Coronary artery (tissue), 2 donors: ENCODE measurements at regions not wholly inside any gene's neighbourhood (a gene's known extent, or its start where the extent isn't known, plus 50 kb on each side); places are given as distances from the start of the nearest gene placed in this dataset.

Source experiments
- DNase-seq: peaks from one replicate; pipeline ENCODE4 v3.0.0-alpha.2; 2017; ENCODE audit warnings: low spot score
- H3K27ac ChIP-seq, 2 donors: fragments of 200-600 bp; sonication (generic); one replicate each; pipeline ENCODE4 v1.5.1; 2016 to 2019
- H3K4me3 ChIP-seq: fragments of 200-600 bp; sonication (generic); 2 replicates; pipeline ENCODE4 v1.5.1; 2016; ENCODE audit warnings: mild to moderate bottlenecking, moderate library complexity
- CTCF ChIP-seq: fragments of 200-600 bp; sonication (generic); IDR thresholded peaks from one replicate; pipeline ENCODE4 v1.5.1; 2019; ENCODE audit warnings: antibody characterized with exemption

GRCh38 chr2:40841856-40842255 lies 390.0 kb upstream of the SLC8A1 start:
- TF ChIP-seq CTCF, result no peak
- no peak for DNase-seq
- Histone ChIP-seq H3K4me3 (no peak overlapping the region), H3K27ac (no peak overlapping the region)

GRCh38 chr2:40844353-40845277 lies 392.7 kb upstream of the SLC8A1 start:
- no peak for TF ChIP-seq CTCF
- Histone ChIP-seq H3K27ac (no peak overlapping the region), H3K4me3 (no peak overlapping the region)
- no peak for DNase-seq

- TF ChIP-seq CTCF, result no peak
- no peak overlapping the region for H3K27ac ChIP-seq
- H3K4me3 ChIP-seq, result no peak overlapping the region
- DNase-seq, result no peak
These were observed 399.8 kb upstream of the SLC8A1 start for GRCh38 chr2:40851661-40852060.

DNA sequence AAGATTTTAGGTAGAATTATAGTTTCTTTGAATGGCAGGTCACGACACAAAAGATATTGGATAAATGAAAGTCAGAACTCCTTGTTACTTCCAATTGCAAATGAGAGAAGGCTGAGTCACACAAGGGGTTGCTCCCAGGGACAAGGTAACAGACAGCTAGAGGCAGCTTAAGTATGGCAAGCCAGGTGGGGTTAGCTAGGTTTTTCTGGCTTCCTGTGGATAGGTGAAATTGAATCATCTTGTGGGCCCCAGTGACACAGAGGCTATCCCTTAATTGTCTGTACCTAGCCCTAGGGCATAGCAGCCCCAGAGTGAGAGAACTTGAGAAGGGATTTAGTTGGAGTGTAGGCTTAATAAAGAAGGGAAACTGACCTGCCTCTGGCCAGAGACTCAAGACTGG lies 407.7 kb upstream of the SLC8A1 start:
- no peak for TF ChIP-seq CTCF
- DNase-seq, result no peak

GRCh38 chr2:40867829-40868228 lies 415.9 kb upstream of the SLC8A1 start:
- Histone ChIP-seq H3K27ac (no peak overlapping the region), H3K4me3 (no peak overlapping the region)
- no peak for TF ChIP-seq CTCF
- DNase-seq, result no peak

More for the DNA sequence above, 407.7 kb upstream of the SLC8A1 start:
- Histone ChIP-seq H3K4me3 (no peak overlapping the region), H3K27ac (no peak overlapping the region)

GRCh38 chr2:40872580-40872979 lies 420.7 kb upstream of the SLC8A1 start:
- Histone ChIP-seq H3K4me3 (no peak overlapping the region), H3K27ac (no peak overlapping the region)
- DNase-seq, result no peak
- no peak for TF ChIP-seq CTCF

DNA sequence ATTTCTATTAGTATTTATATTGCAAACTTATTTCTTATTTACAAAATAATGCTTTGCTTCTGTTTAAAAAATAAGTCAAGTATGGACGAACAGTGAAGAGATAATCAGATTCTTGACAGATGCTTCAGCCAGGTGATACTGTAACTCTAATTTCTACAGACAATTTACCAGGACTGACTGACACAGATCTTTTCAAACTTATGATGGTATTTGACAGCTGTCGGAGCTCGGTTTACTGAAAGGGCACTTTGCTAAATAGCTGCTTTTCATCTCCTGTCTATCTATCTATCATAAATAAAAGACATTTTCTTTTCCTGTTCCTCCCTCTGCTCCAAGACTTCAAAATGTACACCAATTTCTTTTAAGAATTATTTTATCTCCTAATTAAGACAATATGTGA lies 422.5 kb upstream of the SLC8A1 start:
- no peak for TF ChIP-seq CTCF
- Histone ChIP-seq H3K4me3 (no peak overlapping the region), H3K27ac (no peak overlapping the region)
- DNase-seq, result no peak
